Keratinocyte (primary cell): ENCODE measurements at regions not wholly inside any gene's neighbourhood (a gene's known extent, or its start where the extent isn't known, plus 50 kb on each side); places are given as distances from the start of the nearest gene placed in this dataset.

Experiments used
- DNase-seq: peaks from one replicate; pipeline ENCODE4 v3.0.0-alpha.2; 2011; ENCODE audit warnings: low read depth, missing footprints, low spot score
- FAIRE-seq: peaks from 2 replicates; lab custom pipeline; 2011; peaks lifted over from hg19 to GRCh38; lab: Jason Lieb, UNC
- H2AFZ ChIP-seq: 2 replicates; pipeline ENCODE4 v1.6.0; 2012; ENCODE audit warnings: low read length, control low read depth, inconsistent platforms; ENCODE audit not compliant: control insufficient read depth
- H3K27ac ChIP-seq: 2 replicates; pipeline ENCODE4 v1.5.1; 2011; ENCODE audit warnings: low read length; ENCODE audit not compliant: control insufficient read depth, insufficient read depth
- H3K27me3 ChIP-seq: 3 replicates; pipeline ENCODE4 v1.6.0; 2011; ENCODE audit warnings: low read length; ENCODE audit not compliant: control insufficient read depth, insufficient read depth; ENCODE audit errors: extremely low read depth
- H3K36me3 ChIP-seq, 2 experiments: 2 replicates in 1 of 2; 3 replicates in 1 of 2; pipeline ENCODE4 v1.5.1; 2011; ENCODE audit warnings: low read length in 2 of 2, mild to moderate bottlenecking in 1 of 2; ENCODE audit not compliant: control insufficient read depth in 2 of 2, insufficient read depth in 2 of 2; ENCODE audit errors: extremely low read depth in 1 of 2
- H3K4me1 ChIP-seq: 3 replicates; pipeline ENCODE4 v1.5.1; 2011; ENCODE audit warnings: low read length; ENCODE audit not compliant: control insufficient read depth, insufficient read depth; ENCODE audit errors: extremely low read depth
- H3K4me2 ChIP-seq: 3 replicates; pipeline ENCODE4 v1.6.0; 2011; ENCODE audit warnings: low read depth, low read length; ENCODE audit not compliant: control insufficient read depth, insufficient read depth; ENCODE audit errors: extremely low read depth
- H3K4me3 ChIP-seq, 3 experiments: fragments of 200-600 bp in 1 of 3; sonication (generic) in 1 of 3; 2 replicates in 2 of 3; 3 replicates in 1 of 3; pipeline ENCODE4 v1.5.1; 2011 to 2016; ENCODE audit warnings: low read length in 3 of 3, mild to moderate bottlenecking in 3 of 3, control low read depth in 2 of 3, inconsistent platforms in 1 of 3, low read depth in 1 of 3, mixed read lengths in 1 of 3, mixed run types in 1 of 3, moderate library complexity in 1 of 3; ENCODE audit not compliant: control insufficient read depth in 2 of 3, insufficient read depth in 2 of 3; ENCODE audit errors: extremely low read depth in 1 of 3
- H3K79me2 ChIP-seq: 2 replicates; pipeline ENCODE4 v1.6.0; 2012; ENCODE audit warnings: low read length; ENCODE audit not compliant: control insufficient read depth, insufficient read depth
- H3K9ac ChIP-seq: 3 replicates; pipeline ENCODE4 v1.6.0; 2011; ENCODE audit warnings: low read length; ENCODE audit not compliant: control insufficient read depth, insufficient read depth; ENCODE audit errors: extremely low read depth
- H3K9me1 ChIP-seq: 3 replicates; pipeline ENCODE4 v1.6.0; 2011; ENCODE audit warnings: low read length; ENCODE audit not compliant: control insufficient read depth, insufficient read depth; ENCODE audit errors: extremely low read depth
- H3K9me3 ChIP-seq: 2 replicates; pipeline ENCODE4 v1.5.1; 2012; ENCODE audit warnings: low read depth, low read length; ENCODE audit not compliant: control insufficient read depth
- H4K20me1 ChIP-seq: 3 replicates; pipeline ENCODE4 v1.6.0; 2011; ENCODE audit warnings: low read length; ENCODE audit not compliant: control insufficient read depth, insufficient read depth; ENCODE audit errors: extremely low read depth
- EZH2 ChIP-seq: IDR thresholded peaks from one replicate; pipeline ENCODE4 v1.6.1; 2012; ENCODE audit warnings: inconsistent platforms, mild to moderate bottlenecking, low read length, moderate library complexity
- dilution Hi-C: fragments of 300-500 bp; cut with MboI; formaldehyde crosslinking; loops from one replicate; pipeline ENCODE4 v1.7.0; 2020; ENCODE audit warnings: low sequenced_read_pairs; ENCODE audit not compliant: extremely low pct_ligation_motif_present
- TF ChIP-seq, protein P1 (sequence below), 3 experiments: IDR thresholded peaks in 1 of 3; conservative IDR thresholded peaks in 1 of 3; optimal IDR thresholded peaks in 1 of 3; 2 replicates in 2 of 3; 3 replicates in 1 of 3; pipeline versions ENCODE3 to v1.5.1; 2011; ENCODE audit warnings: low read length in 3 of 3, mild to moderate bottlenecking in 3 of 3, moderate library complexity in 2 of 3, control low read depth in 1 of 3, inconsistent platforms in 1 of 3; ENCODE audit not compliant: insufficient read depth in 2 of 3; ENCODE audit errors: extremely low read depth in 1 of 3

- Histone ChIP-seq H3K4me1 (no peaks in the 10 kb centered on the region), H2AFZ (no peak overlapping the region), H3K9ac (no peak overlapping the region), H3K9me3 (no peaks in the 10 kb centered on the region), H4K20me1 (no peaks in the 10 kb centered on the region), H3K36me3 (no peaks in the 10 kb centered on the region), H3K9me1 (no peaks in the 10 kb centered on the region), H3K4me3 (no peak overlapping the region), H3K27me3 (no peaks in the 10 kb centered on the region), H3K27ac (no peak overlapping the region), H3K4me2 (no peak overlapping the region), H3K79me2 (no peaks in the 10 kb centered on the region)
- no peak for DNase-seq
- TF ChIP-seq, protein P1, sequence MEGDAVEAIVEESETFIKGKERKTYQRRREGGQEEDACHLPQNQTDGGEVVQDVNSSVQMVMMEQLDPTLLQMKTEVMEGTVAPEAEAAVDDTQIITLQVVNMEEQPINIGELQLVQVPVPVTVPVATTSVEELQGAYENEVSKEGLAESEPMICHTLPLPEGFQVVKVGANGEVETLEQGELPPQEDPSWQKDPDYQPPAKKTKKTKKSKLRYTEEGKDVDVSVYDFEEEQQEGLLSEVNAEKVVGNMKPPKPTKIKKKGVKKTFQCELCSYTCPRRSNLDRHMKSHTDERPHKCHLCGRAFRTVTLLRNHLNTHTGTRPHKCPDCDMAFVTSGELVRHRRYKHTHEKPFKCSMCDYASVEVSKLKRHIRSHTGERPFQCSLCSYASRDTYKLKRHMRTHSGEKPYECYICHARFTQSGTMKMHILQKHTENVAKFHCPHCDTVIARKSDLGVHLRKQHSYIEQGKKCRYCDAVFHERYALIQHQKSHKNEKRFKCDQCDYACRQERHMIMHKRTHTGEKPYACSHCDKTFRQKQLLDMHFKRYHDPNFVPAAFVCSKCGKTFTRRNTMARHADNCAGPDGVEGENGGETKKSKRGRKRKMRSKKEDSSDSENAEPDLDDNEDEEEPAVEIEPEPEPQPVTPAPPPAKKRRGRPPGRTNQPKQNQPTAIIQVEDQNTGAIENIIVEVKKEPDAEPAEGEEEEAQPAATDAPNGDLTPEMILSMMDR (optimal IDR thresholded peaks at IDR 0.05 in 1 of 3, IDR thresholded peaks at IDR 0.05 in 1 of 3, conservative IDR thresholded peaks at IDR 0.05 in 1 of 3; ENCODE audit: extremely low read depth in 1 of 3, insufficient read depth in 2 of 3, low read length in 3 of 3), result no peak
- TF ChIP-seq EZH2, result no peak
- dilution Hi-C loops, result no loop called here
- no peak for FAIRE-seq
Measured at GRCh38 chrX:83004012-83004411, 504.1 kb upstream of the POU3F4 start.

GRCh38 chrX:83008415-83008814 lies 499.7 kb upstream of the POU3F4 start:
- dilution Hi-C loops, result no loop called here
- no peaks in the 10 kb centered on the region for H3K4me1 ChIP-seq
- FAIRE-seq, result no peak
- DNase-seq, result no peak
- no peaks in the 10 kb centered on the region for H3K36me3 ChIP-seq
- no peak overlapping the region for H2AFZ ChIP-seq
- no peaks in the 10 kb centered on the region for H3K9me3 ChIP-seq
- no peak overlapping the region for H3K4me3 ChIP-seq
- no peak for TF ChIP-seq EZH2
- TF ChIP-seq, protein P1 (optimal IDR thresholded peaks at IDR 0.05 in 1 of 3, IDR thresholded peaks at IDR 0.05 in 1 of 3, conservative IDR thresholded peaks at IDR 0.05 in 1 of 3; ENCODE audit: extremely low read depth in 1 of 3, insufficient read depth in 2 of 3, low read length in 3 of 3), result peak in 2 of 3 experiments; percentile 26 to 32
- no peak overlapping the region for H3K4me2 ChIP-seq
- H3K9me1 ChIP-seq, result no peaks in the 10 kb centered on the region
- H3K9ac ChIP-seq, result no peak overlapping the region
- H3K27me3 ChIP-seq, result no peaks in the 10 kb centered on the region
- H3K27ac ChIP-seq, result no peak overlapping the region
- no peaks in the 10 kb centered on the region for H4K20me1 ChIP-seq
- no peaks in the 10 kb centered on the region for H3K79me2 ChIP-seq
